A172 (cell line): ENCODE measurements at regions not wholly inside any gene's neighbourhood (a gene's known extent, or its start where the extent isn't known, plus 50 kb on each side); places are given as distances from the start of the nearest gene placed in this dataset.
"Not testable (repeated sequence)": the region's sequence is repeated elsewhere in the genome, so short reads cannot be mapped to it uniquely, and the experiment has no call there.

Experiments used
- DNase-seq: peaks from one replicate; pipeline ENCODE4 v3.0.0-alpha.2; 2015; ENCODE audit warnings: low spot score

DNA sequence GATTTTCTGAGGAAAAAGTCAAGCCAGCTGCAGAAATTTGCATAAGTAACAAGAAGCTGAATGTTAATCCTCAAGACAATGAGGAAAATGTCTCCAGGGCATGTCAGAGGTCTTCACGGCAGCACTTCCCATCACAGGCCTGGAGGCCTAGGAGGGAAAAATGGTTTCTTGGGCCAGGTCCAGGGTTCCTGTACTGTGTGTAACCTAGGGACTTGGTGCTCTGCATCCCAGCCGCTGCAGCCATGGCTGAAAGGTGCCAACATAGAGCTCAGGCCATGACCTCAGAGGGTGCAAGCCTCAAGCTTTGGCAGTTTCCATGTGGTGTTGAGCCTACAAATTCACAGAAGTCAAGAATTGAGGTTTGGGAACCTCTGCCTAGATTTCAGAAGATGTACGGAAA, 144.1 kb downstream of the AKR1D1 start:
- DNase-seq, result not testable (repeated sequence)

DNA sequence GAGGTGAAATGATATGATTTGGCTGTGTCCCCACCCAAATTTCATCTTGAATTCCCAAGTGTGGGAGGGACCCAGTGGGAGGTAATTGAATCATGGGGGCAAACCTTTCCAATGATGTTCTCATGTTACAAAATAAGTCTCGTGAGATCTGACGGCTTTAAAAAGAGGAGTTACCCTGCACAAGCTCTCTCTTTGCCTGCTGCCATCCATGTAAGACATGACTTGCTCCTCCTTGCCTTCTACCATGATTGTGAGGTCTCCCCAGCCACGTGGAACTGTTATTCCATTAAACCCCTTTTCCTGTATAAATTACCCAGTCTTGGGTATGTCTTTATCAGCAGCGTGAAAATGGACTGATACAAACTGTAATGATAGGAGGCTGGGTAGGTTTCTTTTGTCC, 145.1 kb downstream of the AKR1D1 start:
- not testable (repeated sequence) for DNase-seq

DNA sequence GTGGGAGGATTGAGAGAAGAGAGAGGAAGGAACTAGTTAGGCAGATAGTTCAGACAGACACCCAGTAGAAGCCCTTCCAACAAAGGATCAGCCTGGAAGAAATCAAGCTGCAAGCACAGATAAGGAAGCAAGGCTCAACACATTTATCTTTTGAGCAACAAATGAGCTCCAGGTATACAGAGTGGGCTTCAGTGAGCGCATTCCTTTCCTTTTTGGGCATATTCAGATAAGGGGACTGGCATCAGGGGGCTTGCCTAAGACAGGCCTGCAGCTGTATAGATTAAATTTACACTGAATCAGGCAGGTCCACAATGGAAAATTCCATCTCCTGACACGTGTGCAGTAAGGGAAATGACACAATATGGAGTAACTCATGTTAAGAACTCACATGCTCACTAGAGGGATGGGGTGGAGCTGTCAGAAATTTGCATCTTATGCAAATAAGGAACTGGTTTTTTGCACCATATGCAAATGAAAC, 147.2 kb downstream of the AKR1D1 start:
- DNase-seq, result no peak

DNA sequence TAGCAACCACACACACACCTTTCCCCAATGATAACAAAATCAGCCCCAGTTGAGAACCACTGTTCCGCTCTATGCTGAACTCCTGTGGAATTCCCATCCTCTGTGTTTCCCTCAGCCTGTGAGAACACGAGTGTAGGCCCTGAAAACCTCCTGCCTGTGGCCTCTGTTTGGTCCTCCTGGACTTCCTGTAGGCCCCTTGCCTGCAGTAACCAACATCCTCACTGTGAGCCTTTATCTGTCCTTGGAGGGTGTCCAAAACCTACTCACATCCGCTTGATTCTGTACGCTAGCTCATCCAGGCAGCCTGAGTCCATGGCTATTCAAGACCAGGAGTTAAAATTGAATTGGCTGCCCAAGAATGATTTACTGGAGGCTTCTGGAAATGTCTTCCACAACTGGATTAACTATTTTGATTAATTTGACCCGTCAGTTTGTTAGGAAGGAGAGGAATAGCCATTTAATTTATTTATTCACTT, 149.8 kb downstream of the AKR1D1 start:
- DNase-seq, result no peak

DNA sequence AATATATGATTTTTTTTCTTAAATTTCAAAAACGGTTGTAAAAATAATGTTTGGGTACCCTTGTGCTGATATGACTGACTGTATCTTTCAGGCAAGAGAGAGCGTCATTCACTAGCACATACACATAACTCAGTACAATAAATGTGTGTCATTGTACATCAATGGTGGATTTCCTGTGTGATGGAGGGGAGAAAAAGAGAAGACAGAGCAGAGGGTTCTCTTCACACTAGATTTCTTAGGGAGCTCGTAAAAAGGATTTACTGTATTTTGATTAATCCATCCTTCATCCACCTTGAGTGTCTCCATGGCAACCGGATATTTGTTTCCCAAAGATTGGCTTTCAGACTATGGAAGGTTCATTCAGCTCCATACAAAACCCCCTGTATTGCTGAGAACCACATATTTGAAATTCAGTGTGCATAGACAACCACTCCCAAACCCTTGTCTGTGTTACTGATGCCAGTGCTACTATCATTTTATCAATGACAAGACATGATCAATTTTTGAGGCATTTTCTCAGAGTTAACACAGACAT, 150.6 kb downstream of the AKR1D1 start:
- DNase-seq, result no peak

DNA sequence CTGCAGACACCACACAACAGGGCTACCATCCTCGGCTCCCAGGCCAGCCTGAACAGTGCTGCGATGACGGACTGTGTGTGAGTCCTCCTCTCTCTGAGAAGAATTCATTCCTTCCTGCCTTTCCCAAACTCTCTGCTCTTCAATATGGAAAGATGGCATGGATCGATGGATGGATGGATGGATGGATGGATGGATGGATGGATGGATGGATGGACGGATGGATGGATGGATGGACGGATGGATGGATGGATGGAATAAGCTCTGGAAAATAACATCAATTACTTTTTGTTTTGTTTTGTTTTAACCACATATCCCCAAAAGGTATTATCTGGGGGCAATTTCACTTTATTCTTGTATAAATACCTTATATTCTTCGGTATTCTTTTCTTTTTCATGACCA, 151.9 kb downstream of the AKR1D1 start:
- no peak for DNase-seq

DNA sequence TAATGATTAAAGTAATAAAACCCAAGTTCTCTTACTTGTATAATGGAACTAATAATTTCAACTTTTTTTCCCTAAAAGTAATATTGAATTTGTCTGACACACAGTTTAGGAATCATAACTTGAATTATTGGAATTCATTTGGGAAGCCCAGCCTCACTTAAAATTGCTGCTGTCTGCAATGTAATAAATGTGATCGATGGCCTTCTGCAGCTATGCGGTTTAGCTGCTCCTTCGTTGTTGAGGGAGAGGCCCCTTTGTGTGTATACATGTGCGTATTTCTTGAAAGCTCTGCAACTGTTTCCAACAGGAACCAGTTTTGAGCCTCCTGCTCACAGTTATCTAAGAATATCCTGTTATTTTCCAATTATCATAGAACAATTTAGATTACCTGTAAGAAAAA, 152.5 kb downstream of the AKR1D1 start:
- DNase-seq, result no peak

DNA sequence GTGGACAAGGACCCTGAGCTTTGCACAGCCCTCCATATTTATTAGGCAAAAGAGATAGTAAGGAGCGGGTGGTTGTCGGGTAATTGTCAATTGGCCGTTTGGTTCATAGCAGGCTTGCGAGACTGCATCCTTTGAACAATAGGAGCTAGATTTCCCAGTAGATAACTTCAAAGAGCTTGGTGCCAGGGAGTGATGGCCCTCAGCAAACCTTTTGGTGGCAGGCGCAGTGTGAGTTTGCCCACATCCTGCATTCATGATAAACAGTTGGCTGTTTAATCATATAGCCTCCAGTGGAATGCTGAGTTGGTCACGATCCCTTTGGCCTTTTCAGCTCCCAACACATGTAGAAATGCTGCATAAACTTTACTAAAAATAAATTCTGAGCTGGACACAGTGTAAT, 156.9 kb downstream of the AKR1D1 start:
- DNase-seq, result peak; percentile 84

DNA sequence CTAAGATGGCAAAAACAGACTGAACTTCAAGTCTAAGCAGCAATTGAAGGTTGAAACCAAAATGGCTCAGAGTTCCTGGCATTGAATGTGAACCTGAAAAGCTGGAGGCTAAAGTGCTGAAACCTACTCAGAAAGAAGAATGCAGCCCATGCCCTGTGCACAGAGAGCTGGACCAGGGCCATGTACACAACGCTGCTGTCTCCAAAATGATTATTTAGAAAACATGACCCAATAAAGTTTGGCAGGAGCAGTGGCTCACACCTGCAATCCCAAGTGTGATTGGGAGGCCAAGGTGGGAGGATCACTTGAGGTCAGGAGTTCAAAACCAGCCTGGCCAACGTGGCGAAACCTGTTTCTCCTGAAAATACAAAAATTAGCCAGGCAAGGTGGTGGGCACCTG, 158.9 kb downstream of the AKR1D1 start:
- no peak for DNase-seq

DNA sequence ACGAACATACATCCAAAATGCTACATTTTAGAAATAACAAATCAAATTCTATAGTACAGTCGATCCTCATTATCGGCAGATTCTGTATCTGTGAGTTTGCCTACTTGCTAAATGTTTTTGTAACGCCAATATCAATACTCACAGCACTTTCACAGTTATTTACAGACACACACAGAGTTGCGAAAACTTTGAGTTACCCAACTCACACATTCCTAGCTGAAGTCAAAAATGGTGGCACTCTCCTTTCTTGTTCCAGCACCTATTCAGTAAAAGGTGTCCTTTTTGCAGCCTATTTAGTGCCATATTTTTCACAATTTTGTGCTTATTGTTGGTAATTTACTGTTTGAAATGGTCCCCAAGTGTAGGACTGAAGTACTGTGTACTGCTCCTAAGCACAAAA, 161.7 kb downstream of the AKR1D1 start:
- DNase-seq, result no peak

DNA sequence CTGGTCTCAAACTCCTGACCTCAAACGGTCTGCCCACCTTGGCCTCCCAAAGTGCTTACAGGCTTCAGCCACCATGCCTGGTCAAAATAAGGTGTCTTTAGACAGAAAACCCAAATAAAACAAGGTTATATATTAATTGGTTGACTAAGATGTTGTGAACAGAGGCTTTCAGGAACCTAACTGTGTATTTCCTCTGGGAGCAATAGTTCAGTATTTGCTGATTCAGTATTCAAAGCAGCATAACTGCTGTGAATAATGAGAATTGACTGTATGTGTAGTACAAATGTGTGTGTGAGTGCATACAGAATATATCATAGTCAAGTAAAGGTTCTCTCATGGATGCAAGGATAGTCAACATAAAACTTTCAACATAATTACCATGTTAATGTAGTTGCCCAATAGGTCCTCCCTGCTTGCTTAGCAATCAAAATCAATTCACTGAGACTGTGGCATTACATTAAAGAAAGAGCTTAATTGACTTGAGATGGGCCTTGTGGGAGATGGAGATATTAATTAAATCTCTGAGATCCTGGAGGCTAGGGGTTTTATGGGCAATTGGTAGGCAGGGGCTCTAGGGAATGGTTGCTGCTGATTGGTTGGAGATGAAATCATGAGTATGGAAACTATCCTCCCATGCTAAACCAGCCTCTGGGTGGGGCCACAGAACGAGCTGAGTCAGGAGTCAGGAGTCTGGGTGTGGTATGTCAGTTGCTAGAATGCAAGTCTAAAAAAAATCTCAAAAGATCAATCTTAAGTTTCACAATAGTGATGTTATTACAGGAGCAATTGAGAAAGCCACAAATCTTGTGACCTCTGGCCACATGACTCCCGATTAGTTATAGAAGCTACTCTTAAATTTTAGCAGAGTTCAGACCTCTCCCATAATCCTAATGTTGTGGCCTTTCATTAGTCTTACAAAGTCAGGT, 162.7 kb downstream of the AKR1D1 start:
- DNase-seq, result peak; percentile 56

DNA sequence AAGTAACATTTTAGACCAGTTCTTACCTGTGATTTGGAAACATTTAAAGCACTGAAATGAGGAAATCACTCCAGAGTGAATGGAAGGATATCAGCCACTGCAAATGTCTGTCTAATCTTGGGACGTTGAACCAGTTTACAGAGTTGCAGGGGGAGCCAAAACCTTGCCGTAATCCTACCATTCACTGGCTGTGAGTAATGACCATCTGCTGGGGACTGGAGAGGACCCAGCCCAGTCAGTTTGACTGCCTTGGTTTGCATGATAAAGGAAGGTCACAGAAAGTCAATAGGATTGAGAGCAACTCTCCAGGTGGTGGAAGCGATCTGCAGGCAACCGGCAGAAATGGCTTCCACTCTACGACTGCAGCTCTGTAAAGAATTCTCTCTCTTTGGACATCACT, 167.2 kb downstream of the AKR1D1 start:
- DNase-seq, result peak; percentile 58

DNA sequence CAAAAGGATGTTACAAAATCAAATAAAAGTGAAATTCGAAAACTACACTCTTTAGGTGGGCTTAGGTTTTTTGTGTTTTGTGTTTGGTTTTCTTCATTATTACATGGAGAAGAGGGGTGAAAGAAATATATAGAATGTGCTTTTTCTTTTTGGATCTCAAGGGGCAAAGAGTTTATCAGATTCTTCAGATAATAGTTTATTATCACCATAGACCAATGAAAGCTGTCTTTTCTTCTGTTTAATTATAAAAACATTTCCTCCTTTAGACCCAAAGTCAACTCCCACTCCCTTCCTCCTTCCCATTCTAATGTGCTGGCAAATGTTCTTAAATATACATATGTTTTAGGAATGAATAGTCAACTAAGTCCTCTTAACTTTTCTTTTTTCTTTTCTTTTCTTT, 167.6 kb downstream of the AKR1D1 start:
- no peak for DNase-seq

DNA sequence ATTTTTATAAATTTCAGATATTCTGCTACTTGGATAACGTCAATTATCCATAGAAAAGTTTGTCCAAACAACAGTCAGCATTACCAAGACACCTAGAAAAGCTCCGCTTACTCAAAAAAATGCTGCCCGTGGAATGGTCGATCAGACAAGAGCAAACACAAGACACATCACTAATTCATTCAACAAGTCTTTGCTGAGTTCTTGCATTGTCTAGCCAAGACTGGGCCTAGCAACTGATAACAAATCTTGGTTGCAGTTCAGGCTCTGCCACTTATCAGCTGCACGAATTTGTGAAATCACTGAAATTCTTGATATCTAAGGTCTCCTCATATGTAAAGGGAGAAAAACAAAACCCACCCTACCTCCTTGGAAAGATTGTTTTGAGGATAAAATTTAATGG, 168.3 kb downstream of the AKR1D1 start:
- DNase-seq, result no peak

DNA sequence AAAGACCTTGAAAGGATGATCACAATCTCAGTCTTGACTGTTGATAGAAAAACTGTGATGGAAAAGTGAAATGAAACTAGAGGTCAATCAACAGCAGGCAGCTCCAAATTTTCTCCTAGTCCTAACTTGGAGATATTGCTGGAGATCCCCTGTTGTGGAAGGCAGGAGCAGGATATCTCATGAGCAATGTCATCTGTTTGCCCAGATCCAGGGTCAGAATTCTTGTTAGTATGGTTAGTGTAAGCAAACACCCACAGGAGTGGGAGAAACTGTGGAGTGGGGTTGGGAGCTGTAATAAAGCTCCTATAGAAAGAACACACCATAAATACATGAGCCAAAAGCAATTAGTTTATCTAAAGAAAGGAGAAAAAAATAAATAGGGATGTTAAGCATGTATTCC, 169.0 kb downstream of the AKR1D1 start:
- no peak for DNase-seq

DNA sequence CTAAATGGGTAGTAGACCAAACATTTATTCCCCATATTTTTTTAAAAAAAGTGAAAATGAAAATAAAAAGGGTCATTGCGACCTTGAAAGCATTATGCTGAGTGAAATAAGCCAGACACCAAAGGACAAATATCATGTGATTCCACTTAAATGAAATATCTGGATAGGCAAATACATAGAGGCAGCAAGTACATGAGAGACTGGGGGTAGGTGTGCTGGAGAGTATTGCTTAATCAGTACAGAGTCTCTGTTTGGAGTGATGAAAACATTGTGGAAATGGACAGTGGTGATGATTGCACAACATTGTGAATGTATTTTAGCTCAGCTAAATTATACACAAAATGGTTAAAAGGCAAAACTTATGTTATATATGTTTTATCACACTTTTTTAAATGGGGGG, 169.4 kb downstream of the AKR1D1 start:
- no peak for DNase-seq

DNA sequence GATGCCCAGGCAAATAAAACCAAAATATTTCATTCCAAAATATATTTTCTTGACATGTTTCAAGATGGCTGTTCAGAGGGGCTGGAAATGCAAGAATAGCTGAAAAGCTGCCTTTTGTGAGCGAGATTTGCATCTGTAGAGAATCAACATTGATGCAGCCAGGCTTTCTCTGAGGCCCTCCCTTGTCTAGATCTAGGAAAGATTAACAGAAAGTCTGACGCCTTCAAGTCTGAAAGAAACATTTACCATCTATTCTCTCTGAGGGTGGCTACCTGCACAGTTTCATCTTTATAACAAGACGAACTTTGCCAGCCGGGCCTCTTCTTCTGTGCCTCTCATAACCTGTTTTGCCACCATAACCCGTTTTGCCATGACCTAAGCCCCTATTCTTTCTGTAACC, 170.2 kb downstream of the AKR1D1 start:
- no peak for DNase-seq

DNA sequence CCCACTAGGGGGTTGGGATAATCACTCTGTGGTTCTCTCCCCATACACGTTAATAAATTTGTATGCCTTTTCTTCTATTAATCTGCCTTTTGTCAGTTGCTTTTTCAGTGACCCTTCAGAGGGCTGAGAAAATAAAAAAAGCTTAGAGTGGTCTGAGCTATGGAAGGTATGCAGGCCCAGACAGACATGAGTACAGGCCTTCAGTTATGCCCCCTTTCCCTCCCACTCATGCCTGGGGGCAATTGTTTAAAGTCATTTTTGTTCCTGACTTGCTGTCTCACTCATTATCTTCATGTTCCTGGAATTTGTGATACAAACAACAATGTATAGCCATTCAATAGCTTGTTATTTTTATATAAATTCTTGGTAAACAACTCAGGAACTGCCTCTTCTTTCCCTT, 170.8 kb downstream of the AKR1D1 start:
- DNase-seq, result no peak

DNA sequence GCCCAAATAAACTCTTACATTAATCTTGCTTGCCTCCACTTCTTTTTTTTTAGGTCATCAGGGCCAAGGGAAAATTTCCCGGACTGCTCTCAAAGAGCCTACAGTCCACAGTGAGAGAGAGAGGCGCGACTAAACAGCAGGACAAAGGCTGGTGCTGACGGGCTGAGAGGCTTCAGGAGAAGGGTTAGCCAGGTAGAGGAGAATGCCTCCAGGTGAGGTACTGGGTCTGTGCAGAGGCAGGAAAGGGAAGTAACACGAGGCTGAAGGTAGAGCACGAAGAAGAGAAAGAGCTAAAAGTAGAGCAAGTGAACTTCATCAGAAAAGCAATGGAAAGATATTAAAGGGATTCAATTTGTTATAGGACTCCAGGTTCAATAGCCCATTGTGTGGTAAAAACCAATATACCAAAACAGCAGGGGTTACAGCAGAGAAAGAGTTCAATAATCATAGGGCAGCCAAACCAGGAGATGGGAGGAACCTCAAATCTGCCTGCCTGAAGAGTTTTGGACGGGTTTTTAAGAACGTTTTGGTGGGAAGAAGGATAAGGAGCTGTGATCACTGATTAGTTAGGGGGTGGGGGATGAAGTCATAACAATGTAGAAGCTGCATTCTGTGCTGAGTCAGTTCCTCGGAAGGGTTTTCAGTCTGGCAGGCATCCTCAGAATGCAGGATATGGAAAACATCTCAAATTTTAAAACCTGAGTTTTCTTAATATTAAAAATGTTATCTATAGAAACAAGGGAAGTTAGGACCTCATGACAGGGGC, 171.5 kb downstream of the AKR1D1 start:
- no peak for DNase-seq

DNA sequence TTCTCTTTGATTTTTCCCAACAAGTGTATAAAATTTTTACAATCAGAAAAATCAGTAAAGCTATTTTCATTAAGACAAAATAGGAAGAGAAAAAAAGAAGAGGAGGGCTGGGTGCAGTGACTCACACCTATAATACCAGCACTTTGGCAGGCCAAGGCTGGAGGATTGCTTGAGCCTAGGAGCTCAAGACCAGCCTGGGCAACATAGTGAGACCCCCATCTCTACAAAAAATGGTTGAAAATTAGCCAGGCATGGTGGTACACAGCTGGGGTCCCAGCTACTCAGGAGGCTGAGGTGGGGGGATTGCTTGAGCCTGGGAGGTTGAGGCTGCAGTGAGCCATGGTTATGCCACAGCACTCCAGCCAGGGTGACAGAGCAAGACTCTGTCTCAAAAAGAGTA, 172.3 kb downstream of the AKR1D1 start:
- DNase-seq, result no peak

DNA sequence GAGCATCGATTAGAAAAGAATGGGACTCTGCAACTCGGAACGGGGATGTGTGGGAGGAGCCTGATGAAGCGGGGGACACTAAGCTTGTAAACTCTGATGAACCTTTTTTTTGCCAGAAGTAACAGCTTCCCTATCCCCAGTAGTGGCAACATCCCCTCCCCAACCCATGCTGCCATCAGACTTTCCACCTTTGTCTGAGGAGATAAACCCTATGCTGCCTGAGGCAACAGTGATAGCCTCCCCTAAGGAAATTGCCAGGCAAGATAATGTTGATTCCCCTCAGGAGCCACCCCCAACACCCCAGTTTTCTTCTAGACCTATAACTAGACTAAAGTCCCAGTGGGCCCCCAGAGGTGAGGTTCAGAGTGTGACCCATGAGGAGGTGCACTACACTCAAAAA, 173.7 kb downstream of the AKR1D1 start:
- DNase-seq, result no peak

DNA sequence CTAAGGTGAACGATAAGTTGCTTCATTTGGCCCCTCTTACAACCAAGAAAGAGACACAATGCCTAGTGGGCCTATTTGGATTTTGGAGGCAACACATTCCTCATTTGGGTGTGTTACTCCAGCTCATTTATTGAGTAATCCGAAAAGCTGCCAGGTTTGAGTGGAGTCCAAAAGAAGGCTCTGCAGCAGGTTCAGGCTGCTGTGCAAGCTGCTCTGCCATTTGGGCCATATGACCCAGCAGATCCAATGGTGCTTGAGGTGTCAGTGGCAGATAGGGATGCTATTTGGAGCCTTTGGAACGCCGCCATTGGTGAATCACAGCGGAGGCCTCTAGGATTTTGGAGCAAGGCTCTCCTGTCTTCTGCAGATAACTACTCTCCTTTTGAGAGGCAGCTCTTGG, 176.4 kb downstream of the AKR1D1 start:
- DNase-seq, result not testable (repeated sequence)

DNA sequence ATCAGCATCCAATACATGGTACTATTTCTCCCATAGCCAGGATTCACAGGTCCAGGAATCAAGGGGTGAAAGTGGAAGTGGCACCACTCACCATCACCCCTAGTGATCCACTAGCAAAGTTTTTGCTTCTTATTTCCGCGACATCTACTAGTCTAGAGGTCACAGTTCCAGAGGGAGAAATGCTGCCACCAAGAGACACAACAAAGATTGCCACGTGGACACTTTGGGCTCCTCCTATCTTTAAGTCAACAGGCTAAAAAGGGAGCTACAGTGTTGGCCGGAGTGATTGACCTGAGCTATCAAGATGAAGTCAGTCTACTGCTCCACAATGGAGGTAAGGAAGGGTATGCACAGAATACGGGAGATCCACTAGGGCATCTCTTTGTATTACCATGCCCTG, 178.2 kb downstream of the AKR1D1 start:
- DNase-seq, result no peak
